ENCODE measurements at regions not wholly inside any gene's neighbourhood (a gene's known extent, or its start where the extent isn't known, plus 50 kb on each side); places are given as distances from the start of the nearest gene placed in this dataset.

DNA sequence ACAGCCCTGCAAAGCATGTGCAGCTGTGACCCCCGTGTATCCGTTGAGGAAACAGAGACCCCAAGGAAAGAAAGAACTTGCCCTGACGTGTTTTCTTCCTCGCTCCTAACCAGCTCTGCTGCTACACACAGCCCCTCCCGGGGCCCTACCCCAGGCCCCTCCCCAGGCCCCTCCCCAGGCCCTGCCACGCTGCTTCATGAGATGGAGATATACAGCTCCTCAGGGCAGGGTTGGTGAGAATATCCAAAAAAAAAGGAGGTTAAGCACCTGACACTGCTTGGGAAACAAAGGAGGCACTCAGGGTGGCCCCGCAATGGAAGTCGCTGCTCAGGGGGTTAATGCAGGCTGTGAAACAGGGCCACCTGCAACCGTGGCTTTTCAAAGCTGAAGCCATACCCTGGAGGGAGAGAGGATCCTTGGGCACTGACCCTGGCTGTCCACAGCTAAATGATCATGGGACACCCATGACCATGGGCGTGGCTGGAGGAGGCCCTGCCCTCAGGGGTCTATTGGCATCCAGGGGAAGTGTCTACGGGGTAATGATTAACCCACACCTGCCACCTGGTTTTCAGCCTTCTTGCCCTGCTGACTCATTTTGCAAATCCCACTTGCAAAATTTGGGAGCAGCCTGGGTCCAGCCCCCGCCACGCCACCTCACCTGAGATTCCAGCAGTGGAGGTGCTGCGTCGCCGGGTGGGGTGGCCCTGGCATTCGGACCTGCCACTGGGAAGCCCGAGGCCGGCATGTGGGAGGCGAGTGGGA, 112.1 kb upstream of the ANO1 start:
- Histone ChIP-seq H3K36me3 (ENCODE audit: control insufficient read depth in 2 of 4, insufficient read depth in 4 of 4, low read length in 3 of 4) (no peaks in the 10 kb centered on the region), H3K4me1 (replicated peaks in 1 of 4; ENCODE audit: control insufficient read depth in 3 of 4, insufficient read depth in 4 of 4, low read length in 3 of 4) (peaks cover 0 to 26% (median 16%) of the 10 kb centered on the region in 4 experiments; a peak in 6 of 7 replicates), H3K79me1 (ENCODE audit: low read depth, low read length) (no peaks in the 10 kb centered on the region), H3K4ac (replicated peaks; ENCODE audit: insufficient read length, low read depth, low read length) (peak overlapping the region; percentile 44), H3K4me3 (ENCODE audit: extremely low read depth in 1 of 4, insufficient read depth in 2 of 4, low read depth in 3 of 4, low read length in 4 of 4) (no peak overlapping the region), H3K27me3 (replicated peaks in 1 of 4; ENCODE audit: control insufficient read depth in 3 of 4, extremely low read depth in 1 of 4, insufficient read depth in 3 of 4, low read length in 3 of 4) (peaks cover 0 to 3% (median 0%) of the 10 kb centered on the region in 4 experiments; a peak in 1 of 7 replicates), H2BK120ac (replicated peaks; ENCODE audit: low read depth, low read length) (peak overlapping the region; percentile 85), H3K79me2 (ENCODE audit: control insufficient read depth in 1 of 2, insufficient read depth in 2 of 2, low read length in 2 of 2) (no peaks in the 10 kb centered on the region), H2AK5ac (ENCODE audit: low read depth, low read length) (no peak overlapping the region), H4K8ac (ENCODE audit: extremely low read depth, insufficient read depth, low read length) (peak overlapping the region; percentile 86), H3K27ac (ENCODE audit: low read depth, low read length) (peak overlapping the region; percentile 28; the same call in 1 of the 2 replicates), H2BK15ac (ENCODE audit: low read length) (0 out of 2 replicates have a peak overlapping the region, but pooled peaks have one; percentile 29), H3K4me2 (ENCODE audit: insufficient read depth in 1 of 2, low read depth in 2 of 2, low read length in 2 of 2) (no peak overlapping the region; a peak in 1 of 4 replicates), H2BK5ac (ENCODE audit: low read depth, low read length) (peak overlapping the region; percentile 76; the same call in 1 of the 2 replicates), H3K23ac (ENCODE audit: insufficient read length) (no peak overlapping the region), H4K20me1 (replicated peaks in 1 of 2; ENCODE audit: control insufficient read depth in 1 of 2, insufficient read depth in 2 of 2, low read length in 2 of 2) (no peaks in the 10 kb centered on the region), H3K23me2 (ENCODE audit: low read depth, low read length) (no peaks in the 10 kb centered on the region), H3K56ac (replicated peaks; ENCODE audit: insufficient read length, low read depth, low read length) (no peak overlapping the region), H3K18ac (ENCODE audit: extremely low read depth, low read length) (peak overlapping the region; percentile 65; the same call in 1 of the 2 replicates), H2AFZ (ENCODE audit: low read length) (no peak overlapping the region), H4K91ac (replicated peaks; ENCODE audit: insufficient read length, low read length) (peak overlapping the region; percentile 87), H4K5ac (ENCODE audit: insufficient read length, low read depth, low read length) (no peak overlapping the region), H2BK20ac (ENCODE audit: low read length) (peak overlapping the region; percentile 11; the same call in 1 of the 2 replicates), H2BK12ac (ENCODE audit: low read depth, low read length) (peak overlapping the region; percentile 90), H3K9me3 (ENCODE audit: insufficient read depth in 2 of 2, low read depth in 1 of 2, low read length in 1 of 2) (no peaks in the 10 kb centered on the region), H3K9ac (replicated peaks in 1 of 4; ENCODE audit: extremely low read depth in 1 of 4, low read depth in 3 of 4, low read length in 3 of 4) (0 out of 7 replicates have a peak overlapping the region, but pooled peaks of 2 of the 4 experiments have one; percentile 8 to 27), H3K14ac (ENCODE audit: insufficient read length) (no peak overlapping the region)
- 75% methylated on average over 19 of the region's 20 CpGs; no CpG with 5 or more reads in 1 of the 2 experiments for WGBS, 2 experiments (ENCODE audit: extremely low coverage in 1 of 2, insufficient coverage in 1 of 2, insufficient read length in 1 of 2, insufficient replicate concordance in 2 of 2, low coverage in 1 of 2, low lambda C conversion rate in 2 of 2, missing lambda C conversion rate in 1 of 2)
- CTCF ChIA-PET (ENCODE audit: partially characterized antibody), result interaction anchor here (0.5 to 1.7 kb wide), 6 partner anchors 9 to 212 kb away, joined by 3 to 5 read pairs (median 4); no protein-coding TSS in a partner anchor
- no peak for FAIRE-seq
- no peak for DNase-seq (ENCODE audit: low read depth in 1 of 2, low spot score in 2 of 2)
- POLR2A ChIA-PET (ENCODE audit: partially characterized antibody), result interaction anchor here (0.9 to 1.4 kb wide), 2 partner anchors 10 to 11 kb away, joined by 3 to 4 read pairs; no protein-coding TSS in a partner anchor
- TF ChIP-seq EZH2 (IDR thresholded peaks at IDR 0.05; ENCODE audit: low read depth, low read length, severe bottlenecking), result no peak
